Mesothelial cell of epicardium (in vitro differentiated cells): ENCODE measurements at regions not wholly inside any gene's neighbourhood (a gene's known extent, or its start where the extent isn't known, plus 50 kb on each side); places are given as distances from the start of the nearest gene placed in this dataset.

ENCODE experiments used
- DNase-seq, 2 experiments: peaks; one replicate each; pipeline ENCODE4 v3.0.0; 2021; ENCODE audit warnings: low spot score in 2 of 2; ENCODE audit not compliant: unreplicated experiment in 2 of 2
- H3K27ac Mint-ChIP-seq: 2 replicates; pipeline ENCODE4 v1.8.0; 2021; ENCODE audit warnings: mixed read lengths
- H3K27me3 Mint-ChIP-seq: 2 replicates; pipeline ENCODE4 v1.8.0; 2021; ENCODE audit warnings: low read depth, mixed read lengths
- H3K36me3 Mint-ChIP-seq: 2 replicates; pipeline ENCODE4 v1.8.0; 2021; ENCODE audit warnings: mixed read lengths
- H3K4me1 Mint-ChIP-seq: 2 replicates; pipeline ENCODE4 v1.8.0; 2021; ENCODE audit warnings: mixed read lengths
- H3K4me3 Mint-ChIP-seq: 2 replicates; pipeline ENCODE4 v1.8.0; 2021; ENCODE audit warnings: mild to moderate bottlenecking, moderate library complexity, mixed read lengths
- H3K9me3 Mint-ChIP-seq: 2 replicates; pipeline ENCODE4 v1.8.0; 2021; ENCODE audit warnings: mixed read lengths
- CTCF ChIP-seq: fragments of 200-600 bp; sonication (generic); IDR thresholded peaks from one replicate; pipeline ENCODE4 v1.5.0; 2021; ENCODE audit warnings: antibody characterized with exemption; ENCODE audit not compliant: unreplicated experiment

- H3K4me1 Mint-ChIP-seq: peaks cover 26% of the 10 kb centered on the region
- H3K27me3 Mint-ChIP-seq: no peaks in the 10 kb centered on the region
- DNase-seq: no peak
- no peak overlapping the region for H3K4me3 Mint-ChIP-seq
- no peak for TF ChIP-seq CTCF
- no peak overlapping the region for H3K27ac Mint-ChIP-seq
- no peaks in the 10 kb centered on the region for H3K9me3 Mint-ChIP-seq
- no peaks in the 10 kb centered on the region for H3K36me3 Mint-ChIP-seq
Measured at GRCh38 chr2:203646266-203646864, 60.1 kb upstream of the CD28 start.

GRCh38 chr2:203646961-203647360 is 59.5 kb upstream of the CD28 start:
- Mint-ChIP-seq H3K27me3 (no peaks in the 10 kb centered on the region), H3K4me1 (peaks cover 30% of the 10 kb centered on the region), H3K9me3 (no peaks in the 10 kb centered on the region), H3K36me3 (no peaks in the 10 kb centered on the region), H3K4me3 (no peak overlapping the region), H3K27ac (no peak overlapping the region)
- TF ChIP-seq CTCF: no peak
- DNase-seq: no peak

DNA sequence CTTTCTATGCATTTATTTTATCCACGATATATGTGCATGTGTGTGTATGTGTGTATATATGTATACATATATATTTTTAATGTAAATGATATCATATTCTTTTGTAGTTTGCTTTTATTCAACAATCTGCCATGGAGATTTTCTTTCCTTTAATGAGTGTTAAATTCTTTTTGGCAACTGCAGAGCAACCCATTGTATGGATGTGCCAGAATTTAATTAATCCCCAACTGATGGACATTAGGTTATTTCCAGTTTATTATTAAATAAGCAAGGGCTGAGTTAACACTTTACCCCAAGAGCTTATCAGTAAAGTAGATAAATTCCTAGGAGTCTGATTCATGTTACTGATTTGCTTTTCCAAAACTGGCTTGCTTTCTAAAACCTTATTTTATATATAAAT is 58.9 kb upstream of the CD28 start:
- Mint-ChIP-seq H3K9me3 (no peaks in the 10 kb centered on the region), H3K27ac (no peak overlapping the region), H3K36me3 (no peaks in the 10 kb centered on the region), H3K4me3 (no peak overlapping the region), H3K27me3 (no peaks in the 10 kb centered on the region), H3K4me1 (peaks cover 30% of the 10 kb centered on the region)
- no peak for TF ChIP-seq CTCF
- DNase-seq: no peak

GRCh38 chr2:203648273-203648672 is 58.2 kb upstream of the CD28 start:
- no peak for TF ChIP-seq CTCF
- DNase-seq: no peak
- Mint-ChIP-seq H3K36me3 (no peaks in the 10 kb centered on the region), H3K4me3 (no peak overlapping the region), H3K27me3 (no peaks in the 10 kb centered on the region), H3K27ac (no peak overlapping the region), H3K4me1 (peaks cover 30% of the 10 kb centered on the region), H3K9me3 (no peaks in the 10 kb centered on the region)

GRCh38 chr2:203649176-203649814 is 57.1 kb upstream of the CD28 start:
- Mint-ChIP-seq H3K4me3 (no peak overlapping the region), H3K9me3 (no peaks in the 10 kb centered on the region), H3K36me3 (no peaks in the 10 kb centered on the region), H3K27me3 (no peaks in the 10 kb centered on the region), H3K27ac (no peak overlapping the region), H3K4me1 (peaks cover 30% of the 10 kb centered on the region)
- DNase-seq: no peak
- TF ChIP-seq CTCF: no peak
